ENCODE measurements at regions not wholly inside any gene's neighbourhood (a gene's known extent, or its start where the extent isn't known, plus 50 kb on each side); places are given as distances from the start of the nearest gene placed in this dataset.

DNA sequence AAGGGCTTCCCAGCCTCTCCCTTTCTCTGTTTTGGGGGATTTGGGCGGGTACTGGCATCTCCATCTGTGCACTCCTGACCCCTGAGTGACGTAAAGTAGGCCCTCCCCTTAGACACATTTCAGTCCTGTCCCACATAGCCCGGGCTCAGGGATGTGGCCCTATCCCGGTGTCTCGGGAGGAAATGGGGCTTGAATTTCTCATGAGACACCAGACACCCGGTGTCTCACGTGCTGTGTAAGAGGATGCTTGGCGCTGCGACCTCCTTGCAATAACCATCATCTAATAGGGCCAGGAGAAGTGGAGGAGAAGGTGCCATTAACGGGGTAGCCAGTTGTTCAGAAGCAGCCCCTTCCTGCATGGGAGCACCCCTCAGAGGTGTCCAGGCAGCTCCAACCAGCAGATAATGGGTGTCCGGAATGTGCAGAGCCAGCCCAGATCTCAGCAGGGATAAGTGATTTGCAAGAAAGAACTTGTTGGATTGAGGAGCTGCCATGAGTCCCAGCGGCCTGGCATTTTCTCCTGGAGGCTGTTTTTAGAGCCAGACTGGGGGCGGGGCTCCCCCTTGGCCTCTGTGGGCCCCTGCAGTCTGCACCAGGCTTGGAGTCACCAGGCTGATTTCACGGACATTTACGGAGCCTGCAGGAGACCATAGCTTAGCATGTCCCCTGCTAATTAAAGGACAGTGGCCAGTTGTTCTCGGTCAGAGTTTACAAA is 372.0 kb downstream of the PREX1 start:
- TF ChIP-seq ESRRG (CRISPR knock-in tag; IDR thresholded peaks at IDR 0.05), result no peak
- no peak for TF ChIP-seq BACH2 (CRISPR knock-in tag; IDR thresholded peaks at IDR 0.05; ENCODE audit: borderline replicate concordance)
- no peak for TF ChIP-seq GLIS3 (CRISPR knock-in tag; IDR thresholded peaks at IDR 0.05)
- TF ChIP-seq, protein P1, sequence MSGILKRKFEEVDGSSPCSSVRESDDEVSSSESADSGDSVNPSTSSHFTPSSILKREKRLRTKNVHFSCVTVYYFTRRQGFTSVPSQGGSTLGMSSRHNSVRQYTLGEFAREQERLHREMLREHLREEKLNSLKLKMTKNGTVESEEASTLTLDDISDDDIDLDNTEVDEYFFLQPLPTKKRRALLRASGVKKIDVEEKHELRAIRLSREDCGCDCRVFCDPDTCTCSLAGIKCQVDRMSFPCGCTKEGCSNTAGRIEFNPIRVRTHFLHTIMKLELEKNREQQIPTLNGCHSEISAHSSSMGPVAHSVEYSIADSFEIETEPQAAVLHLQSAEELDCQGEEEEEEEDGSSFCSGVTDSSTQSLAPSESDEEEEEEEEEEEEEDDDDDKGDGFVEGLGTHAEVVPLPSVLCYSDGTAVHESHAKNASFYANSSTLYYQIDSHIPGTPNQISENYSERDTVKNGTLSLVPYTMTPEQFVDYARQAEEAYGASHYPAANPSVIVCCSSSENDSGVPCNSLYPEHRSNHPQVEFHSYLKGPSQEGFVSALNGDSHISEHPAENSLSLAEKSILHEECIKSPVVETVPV (CRISPR knock-in tag; IDR thresholded peaks at IDR 0.05), result no peak
- TF ChIP-seq ZNF8 (CRISPR knock-in tag; IDR thresholded peaks at IDR 0.05), result no peak
- no peak for TF ChIP-seq PPARA (CRISPR knock-in tag; IDR thresholded peaks at IDR 0.05; ENCODE audit: borderline replicate concordance)
- no peak for TF ChIP-seq TOX (CRISPR knock-in tag; IDR thresholded peaks at IDR 0.05; ENCODE audit: borderline replicate concordance)
- no peak for TF ChIP-seq TCF4 (CRISPR knock-in tag; IDR thresholded peaks at IDR 0.05; ENCODE audit: borderline replicate concordance)
- no peak for TF ChIP-seq RARB (CRISPR knock-in tag; IDR thresholded peaks at IDR 0.05)
- TF ChIP-seq CSDC2 (CRISPR knock-in tag; IDR thresholded peaks at IDR 0.05), result no peak
- no peak for TF ChIP-seq ZNF565 (CRISPR knock-in tag; conservative IDR thresholded peaks at IDR 0.05; ENCODE audit: low read depth)
- TF ChIP-seq, protein P2, sequence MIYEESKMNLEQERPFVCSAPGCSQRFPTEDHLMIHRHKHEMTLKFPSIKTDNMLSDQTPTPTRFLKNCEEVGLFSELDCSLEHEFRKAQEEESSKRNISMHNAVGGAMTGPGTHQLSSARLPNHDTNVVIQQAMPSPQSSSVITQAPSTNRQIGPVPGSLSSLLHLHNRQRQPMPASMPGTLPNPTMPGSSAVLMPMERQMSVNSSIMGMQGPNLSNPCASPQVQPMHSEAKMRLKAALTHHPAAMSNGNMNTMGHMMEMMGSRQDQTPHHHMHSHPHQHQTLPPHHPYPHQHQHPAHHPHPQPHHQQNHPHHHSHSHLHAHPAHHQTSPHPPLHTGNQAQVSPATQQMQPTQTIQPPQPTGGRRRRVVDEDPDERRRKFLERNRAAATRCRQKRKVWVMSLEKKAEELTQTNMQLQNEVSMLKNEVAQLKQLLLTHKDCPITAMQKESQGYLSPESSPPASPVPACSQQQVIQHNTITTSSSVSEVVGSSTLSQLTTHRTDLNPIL (CRISPR knock-in tag; IDR thresholded peaks at IDR 0.05; ENCODE audit: low read depth), result no peak
- TF ChIP-seq OSR1 (CRISPR knock-in tag; IDR thresholded peaks at IDR 0.05), result no peak
- no peak for TF ChIP-seq ARNTL (CRISPR knock-in tag; IDR thresholded peaks at IDR 0.05; ENCODE audit: borderline replicate concordance, low read depth)
- no peak for TF ChIP-seq ZC3H10 (CRISPR knock-in tag; IDR thresholded peaks at IDR 0.05)
- TF ChIP-seq ZFP30 (CRISPR knock-in tag; IDR thresholded peaks at IDR 0.05), result no peak
- TF ChIP-seq, protein P3, sequence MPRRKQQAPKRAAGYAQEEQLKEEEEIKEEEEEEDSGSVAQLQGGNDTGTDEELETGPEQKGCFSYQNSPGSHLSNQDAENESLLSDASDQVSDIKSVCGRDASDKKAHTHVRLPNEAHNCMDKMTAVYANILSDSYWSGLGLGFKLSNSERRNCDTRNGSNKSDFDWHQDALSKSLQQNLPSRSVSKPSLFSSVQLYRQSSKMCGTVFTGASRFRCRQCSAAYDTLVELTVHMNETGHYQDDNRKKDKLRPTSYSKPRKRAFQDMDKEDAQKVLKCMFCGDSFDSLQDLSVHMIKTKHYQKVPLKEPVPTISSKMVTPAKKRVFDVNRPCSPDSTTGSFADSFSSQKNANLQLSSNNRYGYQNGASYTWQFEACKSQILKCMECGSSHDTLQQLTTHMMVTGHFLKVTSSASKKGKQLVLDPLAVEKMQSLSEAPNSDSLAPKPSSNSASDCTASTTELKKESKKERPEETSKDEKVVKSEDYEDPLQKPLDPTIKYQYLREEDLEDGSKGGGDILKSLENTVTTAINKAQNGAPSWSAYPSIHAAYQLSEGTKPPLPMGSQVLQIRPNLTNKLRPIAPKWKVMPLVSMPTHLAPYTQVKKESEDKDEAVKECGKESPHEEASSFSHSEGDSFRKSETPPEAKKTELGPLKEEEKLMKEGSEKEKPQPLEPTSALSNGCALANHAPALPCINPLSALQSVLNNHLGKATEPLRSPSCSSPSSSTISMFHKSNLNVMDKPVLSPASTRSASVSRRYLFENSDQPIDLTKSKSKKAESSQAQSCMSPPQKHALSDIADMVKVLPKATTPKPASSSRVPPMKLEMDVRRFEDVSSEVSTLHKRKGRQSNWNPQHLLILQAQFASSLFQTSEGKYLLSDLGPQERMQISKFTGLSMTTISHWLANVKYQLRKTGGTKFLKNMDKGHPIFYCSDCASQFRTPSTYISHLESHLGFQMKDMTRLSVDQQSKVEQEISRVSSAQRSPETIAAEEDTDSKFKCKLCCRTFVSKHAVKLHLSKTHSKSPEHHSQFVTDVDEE (CRISPR knock-in tag; IDR thresholded peaks at IDR 0.05), result no peak

DNA sequence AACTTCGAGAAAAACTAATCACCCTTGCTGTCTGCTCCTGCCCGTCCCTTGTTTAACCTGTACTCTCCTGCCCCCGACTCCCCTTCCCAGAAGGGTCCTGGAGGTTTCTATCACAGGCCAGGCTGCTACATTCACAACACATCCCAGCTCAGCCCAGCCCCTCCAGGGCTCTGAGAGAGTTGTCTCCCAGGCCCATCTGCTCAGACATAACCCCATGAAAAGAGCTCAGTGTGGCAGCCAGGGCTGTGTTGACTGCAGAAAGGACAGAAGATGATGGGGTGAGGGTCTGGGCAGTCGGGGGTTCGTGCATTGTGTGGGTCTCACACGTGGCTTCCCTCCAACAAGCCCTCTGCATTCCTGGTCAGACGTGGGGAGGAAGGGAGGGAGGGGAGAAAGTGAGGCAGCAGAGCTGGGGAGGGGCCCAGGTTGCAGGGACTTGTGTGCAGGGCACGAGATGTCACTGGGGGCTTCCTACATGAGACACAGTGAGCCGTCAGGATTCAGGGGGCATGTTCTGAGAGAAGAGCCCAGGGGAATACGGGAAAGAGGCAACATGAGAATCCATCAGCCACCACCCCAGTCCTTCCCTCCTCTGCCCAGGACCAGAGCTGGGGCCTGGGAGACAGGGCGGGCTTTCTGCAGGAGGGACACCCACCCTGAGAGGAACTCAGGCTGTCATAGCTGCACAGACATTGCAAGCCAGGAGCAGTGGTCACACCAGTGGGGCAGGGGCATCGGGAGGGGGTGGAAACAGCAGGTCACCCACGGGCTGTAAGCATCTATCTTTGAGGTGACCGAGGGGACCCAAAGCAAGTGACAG is 372.9 kb downstream of the PREX1 start:
- TF ChIP-seq ARNTL (CRISPR knock-in tag; IDR thresholded peaks at IDR 0.05; ENCODE audit: borderline replicate concordance, low read depth), result no peak
- no peak for TF ChIP-seq ZNF70 (CRISPR knock-in tag; IDR thresholded peaks at IDR 0.05)
- TF ChIP-seq BACH2 (CRISPR knock-in tag; IDR thresholded peaks at IDR 0.05; ENCODE audit: borderline replicate concordance), result no peak
- no peak for TF ChIP-seq TCF4 (CRISPR knock-in tag; IDR thresholded peaks at IDR 0.05; ENCODE audit: borderline replicate concordance)
- no peak for TF ChIP-seq SNAI2 (CRISPR knock-in tag; IDR thresholded peaks at IDR 0.05)
- TF ChIP-seq, protein P2 (CRISPR knock-in tag; IDR thresholded peaks at IDR 0.05; ENCODE audit: low read depth), result no peak
- TF ChIP-seq, protein P4, sequence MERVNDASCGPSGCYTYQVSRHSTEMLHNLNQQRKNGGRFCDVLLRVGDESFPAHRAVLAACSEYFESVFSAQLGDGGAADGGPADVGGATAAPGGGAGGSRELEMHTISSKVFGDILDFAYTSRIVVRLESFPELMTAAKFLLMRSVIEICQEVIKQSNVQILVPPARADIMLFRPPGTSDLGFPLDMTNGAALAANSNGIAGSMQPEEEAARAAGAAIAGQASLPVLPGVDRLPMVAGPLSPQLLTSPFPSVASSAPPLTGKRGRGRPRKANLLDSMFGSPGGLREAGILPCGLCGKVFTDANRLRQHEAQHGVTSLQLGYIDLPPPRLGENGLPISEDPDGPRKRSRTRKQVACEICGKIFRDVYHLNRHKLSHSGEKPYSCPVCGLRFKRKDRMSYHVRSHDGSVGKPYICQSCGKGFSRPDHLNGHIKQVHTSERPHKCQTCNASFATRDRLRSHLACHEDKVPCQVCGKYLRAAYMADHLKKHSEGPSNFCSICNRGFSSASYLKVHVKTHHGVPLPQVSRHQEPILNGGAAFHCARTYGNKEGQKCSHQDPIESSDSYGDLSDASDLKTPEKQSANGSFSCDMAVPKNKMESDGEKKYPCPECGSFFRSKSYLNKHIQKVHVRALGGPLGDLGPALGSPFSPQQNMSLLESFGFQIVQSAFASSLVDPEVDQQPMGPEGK (CRISPR knock-in tag; IDR thresholded peaks at IDR 0.05; ENCODE audit: borderline replicate concordance), result no peak
- TF ChIP-seq, protein P5, sequence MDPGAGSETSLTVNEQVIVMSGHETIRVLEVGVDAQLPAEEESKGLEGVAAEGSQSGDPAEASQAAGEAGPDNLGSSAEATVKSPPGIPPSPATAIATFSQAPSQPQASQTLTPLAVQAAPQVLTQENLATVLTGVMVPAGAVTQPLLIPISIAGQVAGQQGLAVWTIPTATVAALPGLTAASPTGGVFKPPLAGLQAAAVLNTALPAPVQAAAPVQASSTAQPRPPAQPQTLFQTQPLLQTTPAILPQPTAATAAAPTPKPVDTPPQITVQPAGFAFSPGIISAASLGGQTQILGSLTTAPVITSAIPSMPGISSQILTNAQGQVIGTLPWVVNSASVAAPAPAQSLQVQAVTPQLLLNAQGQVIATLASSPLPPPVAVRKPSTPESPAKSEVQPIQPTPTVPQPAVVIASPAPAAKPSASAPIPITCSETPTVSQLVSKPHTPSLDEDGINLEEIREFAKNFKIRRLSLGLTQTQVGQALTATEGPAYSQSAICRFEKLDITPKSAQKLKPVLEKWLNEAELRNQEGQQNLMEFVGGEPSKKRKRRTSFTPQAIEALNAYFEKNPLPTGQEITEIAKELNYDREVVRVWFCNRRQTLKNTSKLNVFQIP (CRISPR knock-in tag; IDR thresholded peaks at IDR 0.05; ENCODE audit: borderline replicate concordance, low read depth), result no peak
- TF ChIP-seq GLIS3 (CRISPR knock-in tag; IDR thresholded peaks at IDR 0.05), result no peak
- no peak for TF ChIP-seq ISL1 (CRISPR knock-in tag; IDR thresholded peaks at IDR 0.05)
- ATAC-seq, result no peak

More for the DNA sequence above, 372.0 kb downstream of the PREX1 start:
- no peak for ATAC-seq

Data from SK-N-SH treated with all-trans-retinoic acid at 6 μM for 48 hours (cell line).